OCI-LY1 (cell line): ENCODE measurements at regions not wholly inside any gene's neighbourhood (a gene's known extent, or its start where the extent isn't known, plus 50 kb on each side); places are given as distances from the start of the nearest gene placed in this dataset.

Source experiments
- H2AFZ ChIP-seq: fragments of 200-600 bp; sonication (generic), shearing (Covaris generic); 2 replicates; pipeline ENCODE4 v1.6.0; 2014; ENCODE audit warnings: antibody characterized with exemption, mild to moderate bottlenecking, low read length
- H3F3A ChIP-seq: fragments of 200-600 bp; sonication (generic), shearing (Covaris generic); 2 replicates; pipeline ENCODE4 v1.6.0; 2014; ENCODE audit warnings: mild to moderate bottlenecking, antibody characterized with exemption, low read length, moderate library complexity; ENCODE audit not compliant: insufficient read depth
- H3K27ac ChIP-seq: fragments of 200-600 bp; sonication (generic); 2 replicates; pipeline ENCODE4 v1.5.1; 2014; ENCODE audit warnings: low read length, mixed run types, mild to moderate bottlenecking, low read depth; ENCODE audit not compliant: poor library complexity, severe bottlenecking
- H3K27me3 ChIP-seq: fragments of 200-600 bp; sonication (generic); 2 replicates; pipeline ENCODE4 v1.6.0; 2014; ENCODE audit warnings: antibody characterized with exemption, mild to moderate bottlenecking, low read length, moderate library complexity; ENCODE audit not compliant: insufficient read depth
- H3K36me3 ChIP-seq: fragments of 200-600 bp; sonication (generic); 2 replicates; pipeline ENCODE4 v1.6.1; 2014; ENCODE audit warnings: mild to moderate bottlenecking, antibody characterized with exemption, low read length, moderate library complexity, mixed read lengths; ENCODE audit not compliant: insufficient read depth
- H3K4me1 ChIP-seq: fragments of 200-600 bp; sonication (generic); 2 replicates; pipeline ENCODE4 v1.5.1; 2014; ENCODE audit warnings: mild to moderate bottlenecking, low read length, moderate library complexity; ENCODE audit not compliant: insufficient read depth, severe bottlenecking
- H3K4me2 ChIP-seq: fragments of 200-600 bp; sonication (generic), shearing (Covaris generic); 2 replicates; pipeline ENCODE4 v1.6.1; 2014; ENCODE audit warnings: low read length
- H3K4me3 ChIP-seq: fragments of 200-600 bp; sonication (generic); 2 replicates; pipeline ENCODE4 v1.5.1; 2014; ENCODE audit warnings: low read length, low read depth, mild to moderate bottlenecking, mixed read lengths; ENCODE audit not compliant: poor library complexity, severe bottlenecking
- H3K79me2 ChIP-seq: fragments of 200-600 bp; shearing (Covaris generic); 2 replicates; pipeline ENCODE4 v1.6.1; 2016; ENCODE audit warnings: mixed run types, low read length, mixed read lengths; ENCODE audit not compliant: insufficient read depth
- H3K9ac ChIP-seq: fragments of 200-600 bp; sonication (generic), shearing (Covaris generic); 2 replicates; pipeline ENCODE4 v1.6.1; 2014; ENCODE audit warnings: mild to moderate bottlenecking, low read length, mixed read lengths
- H3K9me2 ChIP-seq: fragments of 200-600 bp; sonication (generic), shearing (Covaris generic); 2 replicates; pipeline ENCODE4 v1.6.1; 2014; ENCODE audit warnings: low read depth, mild to moderate bottlenecking, low read length, mixed read lengths
- H3K9me3 ChIP-seq: fragments of 200-600 bp; shearing (Covaris generic); 2 replicates; pipeline ENCODE4 v1.6.1; 2014; ENCODE audit warnings: low read length, mixed read lengths
- H4K20me1 ChIP-seq: fragments of 200-600 bp; sonication (generic), shearing (Covaris generic); 2 replicates; pipeline ENCODE4 v1.6.0; 2016; ENCODE audit warnings: mild to moderate bottlenecking, low read length; ENCODE audit not compliant: insufficient read depth
- EZH2 ChIP-seq: fragments of 200-600 bp; sonication (generic), shearing (Covaris generic); IDR thresholded peaks from 2 replicates; pipeline ENCODE4 v1.8.0; 2017; ENCODE audit warnings: borderline replicate concordance, mixed run types, mild to moderate bottlenecking, antibody characterized with exemption, low read length, moderate library complexity, mixed read lengths
- TF ChIP-seq, protein P1 (sequence below): fragments of 200-600 bp; sonication (generic), shearing (Covaris generic); IDR thresholded peaks from 2 replicates; pipeline ENCODE4 v1.5.1; 2017; ENCODE audit warnings: mild to moderate bottlenecking, antibody characterized with exemption, low read length, moderate library complexity, mixed read lengths

DNA sequence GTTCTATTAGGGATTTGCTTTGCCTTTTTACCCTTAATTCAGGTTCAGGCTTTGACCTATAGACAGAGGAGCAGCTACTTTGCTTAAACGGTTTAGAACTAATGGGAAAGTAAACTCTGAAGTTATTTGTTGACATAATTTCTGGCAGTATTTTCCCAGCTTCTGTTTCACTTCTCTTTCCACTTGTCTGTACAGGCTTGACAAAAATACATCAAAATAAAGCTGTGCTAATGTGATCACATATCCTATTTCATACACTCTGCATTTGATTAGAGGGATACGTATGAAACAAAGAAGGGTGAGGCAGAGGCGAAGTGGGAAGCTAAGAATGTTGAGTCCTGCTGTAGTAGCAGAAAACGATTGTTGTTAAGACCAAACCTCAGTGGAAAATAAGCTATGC lies 389.1 kb upstream of the RARB start:
- no peaks in the 10 kb centered on the region for H3K9me2 ChIP-seq
- no peaks in the 10 kb centered on the region for H3K9me3 ChIP-seq
- no peak overlapping the region for H3K27ac ChIP-seq
- no peaks in the 10 kb centered on the region for H3K79me2 ChIP-seq
- no peak for TF ChIP-seq EZH2
- TF ChIP-seq, protein P1, sequence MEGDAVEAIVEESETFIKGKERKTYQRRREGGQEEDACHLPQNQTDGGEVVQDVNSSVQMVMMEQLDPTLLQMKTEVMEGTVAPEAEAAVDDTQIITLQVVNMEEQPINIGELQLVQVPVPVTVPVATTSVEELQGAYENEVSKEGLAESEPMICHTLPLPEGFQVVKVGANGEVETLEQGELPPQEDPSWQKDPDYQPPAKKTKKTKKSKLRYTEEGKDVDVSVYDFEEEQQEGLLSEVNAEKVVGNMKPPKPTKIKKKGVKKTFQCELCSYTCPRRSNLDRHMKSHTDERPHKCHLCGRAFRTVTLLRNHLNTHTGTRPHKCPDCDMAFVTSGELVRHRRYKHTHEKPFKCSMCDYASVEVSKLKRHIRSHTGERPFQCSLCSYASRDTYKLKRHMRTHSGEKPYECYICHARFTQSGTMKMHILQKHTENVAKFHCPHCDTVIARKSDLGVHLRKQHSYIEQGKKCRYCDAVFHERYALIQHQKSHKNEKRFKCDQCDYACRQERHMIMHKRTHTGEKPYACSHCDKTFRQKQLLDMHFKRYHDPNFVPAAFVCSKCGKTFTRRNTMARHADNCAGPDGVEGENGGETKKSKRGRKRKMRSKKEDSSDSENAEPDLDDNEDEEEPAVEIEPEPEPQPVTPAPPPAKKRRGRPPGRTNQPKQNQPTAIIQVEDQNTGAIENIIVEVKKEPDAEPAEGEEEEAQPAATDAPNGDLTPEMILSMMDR: no peak
- H3K4me1 ChIP-seq: no peaks in the 10 kb centered on the region
- H4K20me1 ChIP-seq: no peaks in the 10 kb centered on the region
- H3F3A ChIP-seq: no peaks in the 10 kb centered on the region
- H3K27me3 ChIP-seq: no peaks in the 10 kb centered on the region
- no peak overlapping the region for H3K9ac ChIP-seq
- no peak overlapping the region for H3K4me2 ChIP-seq
- H2AFZ ChIP-seq: no peak overlapping the region
- H3K4me3 ChIP-seq: no peak overlapping the region
- no peaks in the 10 kb centered on the region for H3K36me3 ChIP-seq

DNA sequence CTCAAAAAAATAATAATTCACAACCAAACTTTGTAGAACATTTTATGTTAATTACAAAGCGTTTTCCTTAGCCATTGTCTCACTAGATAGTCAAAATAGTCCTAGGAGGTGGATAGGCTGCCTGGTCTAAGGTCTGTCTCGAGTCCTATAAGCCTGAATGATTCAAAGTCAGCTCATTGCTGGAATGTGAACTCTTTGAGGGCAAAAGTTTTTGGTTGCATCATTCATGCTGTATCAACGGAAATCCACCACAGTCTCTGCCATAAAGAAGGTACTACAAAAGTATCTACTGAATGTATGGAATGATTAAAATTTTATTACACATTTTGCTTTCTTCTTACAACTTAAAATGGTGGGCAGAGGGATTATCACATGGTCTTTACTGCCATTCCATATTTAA lies 387.3 kb upstream of the RARB start:
- no peaks in the 10 kb centered on the region for H3K36me3 ChIP-seq

DNA sequence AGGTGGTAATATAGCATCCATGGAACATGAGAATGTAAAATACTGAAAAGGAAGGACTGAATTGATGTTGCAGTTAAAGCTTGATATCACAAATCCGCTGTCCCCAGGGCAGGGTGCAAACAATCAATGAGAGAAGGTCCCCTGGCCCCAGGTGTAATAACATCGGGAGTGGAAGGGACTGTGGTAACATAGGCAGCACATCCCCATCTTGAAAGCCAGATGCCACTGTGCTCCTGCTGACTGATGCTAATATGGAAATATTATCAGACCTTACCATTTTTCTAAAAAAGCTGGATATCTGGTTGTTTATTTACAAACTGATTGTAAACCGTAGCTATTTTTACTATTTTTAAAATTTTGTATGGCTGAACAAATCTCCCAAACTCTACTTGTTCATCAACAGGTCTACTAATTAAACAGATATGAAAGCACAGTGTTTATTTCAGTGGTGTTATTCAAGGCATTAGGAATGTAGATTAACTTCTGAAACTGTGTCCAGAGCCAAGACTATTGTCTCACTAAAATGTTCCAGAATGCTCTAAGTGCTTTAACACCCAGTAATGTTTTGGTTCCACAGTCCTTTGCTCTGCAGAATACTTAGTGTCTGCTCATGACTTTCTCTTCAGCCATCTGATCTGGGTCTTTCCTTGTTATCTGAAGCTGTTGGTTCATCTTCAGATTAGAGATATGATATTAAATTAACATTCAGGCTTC lies 386.0 kb upstream of the RARB start:
- no peaks in the 10 kb centered on the region for H4K20me1 ChIP-seq
- no peaks in the 10 kb centered on the region for H3K36me3 ChIP-seq
- no peak overlapping the region for H3K4me2 ChIP-seq
- H2AFZ ChIP-seq: no peak overlapping the region
- H3K9ac ChIP-seq: no peak overlapping the region
- H3K27ac ChIP-seq: no peak overlapping the region
- TF ChIP-seq EZH2: no peak
- TF ChIP-seq, protein P1: no peak
- H3K27me3 ChIP-seq: no peaks in the 10 kb centered on the region
- H3K9me2 ChIP-seq: no peaks in the 10 kb centered on the region
- no peaks in the 10 kb centered on the region for H3K4me1 ChIP-seq
- no peaks in the 10 kb centered on the region for H3F3A ChIP-seq
- H3K4me3 ChIP-seq: no peak overlapping the region
- H3K79me2 ChIP-seq: no peaks in the 10 kb centered on the region
- no peaks in the 10 kb centered on the region for H3K9me3 ChIP-seq

More for the DNA sequence above, 387.3 kb upstream of the RARB start:
- no peaks in the 10 kb centered on the region for H3K27me3 ChIP-seq
- H3K9me3 ChIP-seq: no peaks in the 10 kb centered on the region
- no peaks in the 10 kb centered on the region for H3K79me2 ChIP-seq
- no peak overlapping the region for H3K4me2 ChIP-seq
- H3K9me2 ChIP-seq: no peaks in the 10 kb centered on the region
- H3K27ac ChIP-seq: no peak overlapping the region
- TF ChIP-seq, protein P1: no peak
- no peak for TF ChIP-seq EZH2
- no peaks in the 10 kb centered on the region for H3F3A ChIP-seq
- H3K4me1 ChIP-seq: no peaks in the 10 kb centered on the region
- no peak overlapping the region for H3K4me3 ChIP-seq
- H2AFZ ChIP-seq: no peak overlapping the region
- no peak overlapping the region for H3K9ac ChIP-seq
- H4K20me1 ChIP-seq: no peaks in the 10 kb centered on the region
